Body of pancreas (tissue), 4 donors: ENCODE measurements at regions not wholly inside any gene's neighbourhood (a gene's known extent, or its start where the extent isn't known, plus 50 kb on each side); places are given as distances from the start of the nearest gene placed in this dataset.

Experiments
- ATAC-seq: fragments of 150-250 bp; one replicate; pipeline ENCODE4 v1.9.1; 2016
- DNase-seq, 4 donors: peaks; one replicate each; pipeline ENCODE4 v3.0.0-alpha.2; 2019
- H3K27ac ChIP-seq, 4 donors: fragments of 200-600 bp; sonication (generic); 1 replicate in 3 of 4; 2 replicates in 1 of 4; pipeline versions ENCODE4 v1.5.1 to v1.6.1; 2016 to 2019; ENCODE audit warnings: mild to moderate bottlenecking in 1 of 4, mixed read lengths in 1 of 4, moderate library complexity in 1 of 4
- H3K27me3 ChIP-seq, 2 donors: fragments of 200-600 bp; sonication (generic); one replicate each; pipeline ENCODE4 v1.6.0; 2016; ENCODE audit warnings: mild to moderate bottlenecking in 1 of 2
- H3K36me3 ChIP-seq, 2 donors: fragments of 200-600 bp; sonication (generic); replicated peaks in 1 of 2; 2 replicates each; pipeline ENCODE4 v1.5.1; 2016; ENCODE audit warnings: low read depth in 2 of 2; ENCODE audit not compliant: insufficient read depth in 1 of 2
- H3K4me1 ChIP-seq: fragments of 200-600 bp; sonication (generic); one replicate; pipeline ENCODE4 v1.6.0; 2016
- H3K4me3 ChIP-seq, 2 donors: fragments of 200-600 bp; sonication (generic); 1 replicate in 1 of 2; 2 replicates in 1 of 2; pipeline ENCODE4 v1.5.1; 2016 to 2019
- H3K9me3 ChIP-seq, 3 donors: fragments of 200-600 bp; sonication (generic); 1 replicate in 2 of 3; 2 replicates in 1 of 3; pipeline ENCODE4 v1.5.1; 2016
- CTCF ChIP-seq, 7 experiments: fragments of 450-650 bp in 4 of 7; fragments of 200-600 bp in 3 of 7; sonication (generic) in 3 of 7; IDR thresholded peaks; one replicate each; pipeline ENCODE4 v1.5.1; 2016 to 2019; ENCODE audit warnings: antibody characterized with exemption in 7 of 7
- POLR2A ChIP-seq, 3 donors: fragments of 450-650 bp; IDR thresholded peaks; one replicate each; pipeline ENCODE4 v1.6.1; 2016; ENCODE audit warnings: antibody characterized with exemption in 3 of 3, mild to moderate bottlenecking in 2 of 3
- WGBS, 2 donors: methylation state at CpG; one replicate each; pipeline ENCODE4 v1.1.5; 2017; 5-methylcytosine and 5-hydroxymethylcytosine counted together
- intact Hi-C: fragments of 100-400 bp; cut with DNase I; formaldehyde crosslinking; loops from one replicate; pipeline ENCODE4 v1.15.1; 2023

- TF ChIP-seq CTCF (IDR thresholded peaks at IDR 0.05) (no peak), POLR2A (IDR thresholded peaks at IDR 0.05) (no peak)
- no peak for ATAC-seq
- 84 to 95% methylated on average over 5 to 15 of the region's 15 CpGs for WGBS, 2 donors
These were observed 139.2 kb downstream of the CRYBB2 start for GRCh38 chr22:25358421-25359170.

GRCh38 chr22:25359601-25360261 is 140.3 kb downstream of the CRYBB2 start:
- WGBS, 2 donors = 94 to 95% methylated on average over 4 to 25 of the region's 26 CpGs
- no peak for TF ChIP-seq CTCF (IDR thresholded peaks at IDR 0.05)
- TF ChIP-seq POLR2A (IDR thresholded peaks at IDR 0.05) = no peak
- ATAC-seq (no peak), DNase-seq (peak in 1 of 4 donors; percentile 9)
- intact Hi-C loops = loop anchor here (10.0 kb wide), 1 partner anchor 405 kb away; no protein-coding TSS in a partner anchor
- H3K4me3 ChIP-seq = no peak overlapping the region
- peaks cover 6% of the 10 kb centered on the region for H3K4me1 ChIP-seq
- peaks cover 0 to 5% of the 10 kb centered on the region in 2 donors for H3K36me3 ChIP-seq
- no peak overlapping the region for H3K27ac ChIP-seq
- no peaks in the 10 kb centered on the region for H3K27me3 ChIP-seq
- no peaks in the 10 kb centered on the region for H3K9me3 ChIP-seq

More at GRCh38 chr22:25358421-25359170, 139.2 kb downstream of the CRYBB2 start:
- intact Hi-C loops = no loop called here
- no peak overlapping the region for H3K27ac ChIP-seq
- H3K4me1 ChIP-seq = peaks cover 6% of the 10 kb centered on the region
- H3K36me3 ChIP-seq = peaks cover 3 to 5% of the 10 kb centered on the region in 2 donors
- no peaks in the 10 kb centered on the region for H3K27me3 ChIP-seq
- H3K4me3 ChIP-seq = no peak overlapping the region
- peak in 1 of 4 donors; percentile 7 for DNase-seq
- no peaks in the 10 kb centered on the region for H3K9me3 ChIP-seq

- peaks cover 0 to 5% of the 10 kb centered on the region in 2 donors for H3K36me3 ChIP-seq
- H3K9me3 ChIP-seq = no peaks in the 10 kb centered on the region
- DNase-seq = peak in 1 of 4 donors; percentile 9
- H3K4me1 ChIP-seq = peaks cover 6% of the 10 kb centered on the region
- intact Hi-C loops = loop anchor here (10.0 kb wide), 1 partner anchor 404 kb away; no protein-coding TSS in a partner anchor
- TF ChIP-seq POLR2A (IDR thresholded peaks at IDR 0.05) (no peak), CTCF (IDR thresholded peaks at IDR 0.05) (no peak)
- H3K4me3 ChIP-seq = no peak overlapping the region
- no peaks in the 10 kb centered on the region for H3K27me3 ChIP-seq
- 84 to 88% methylated on average over 9 to 12 of the region's 12 CpGs for WGBS, 2 donors
- ATAC-seq = no peak
- no peak overlapping the region for H3K27ac ChIP-seq
These were observed 141.0 kb downstream of the CRYBB2 start for GRCh38 chr22:25360411-25360810.

- peaks cover 6% of the 10 kb centered on the region for H3K4me1 ChIP-seq
- peak in 1 of 4 donors; percentile 8 for DNase-seq
- no peak overlapping the region for H3K4me3 ChIP-seq
- no peaks in the 10 kb centered on the region for H3K9me3 ChIP-seq
- intact Hi-C loops = loop anchor here (10.0 kb wide), 1 partner anchor 404 kb away; no protein-coding TSS in a partner anchor
- H3K27me3 ChIP-seq = no peaks in the 10 kb centered on the region
- TF ChIP-seq CTCF (IDR thresholded peaks at IDR 0.05) (no peak), POLR2A (IDR thresholded peaks at IDR 0.05) (no peak)
- ATAC-seq = no peak
- no peak overlapping the region for H3K27ac ChIP-seq
- peaks cover 0 to 5% of the 10 kb centered on the region in 2 donors for H3K36me3 ChIP-seq
- WGBS, 2 donors = 92 to 100% methylated on average over 2 to 15 of the region's 15 CpGs
These were observed 141.6 kb downstream of the CRYBB2 start for GRCh38 chr22:25360891-25361645.
